ENCODE measurements at regions not wholly inside any gene's neighbourhood (a gene's known extent, or its start where the extent isn't known, plus 50 kb on each side); places are given as distances from the start of the nearest gene placed in this dataset.

GRCh38 chr16:17529982-17530760 lies 59.4 kb upstream of the XYLT1 start:
- peak in 1 of 2 experiments; percentile 2 for DNase-seq

- no peak for DNase-seq
Measured at GRCh38 chr16:17526956-17527937, 56.5 kb upstream of the XYLT1 start.

GRCh38 chr16:17524656-17525055 lies 53.9 kb upstream of the XYLT1 start:
- no peak for DNase-seq

GRCh38 chr16:17520561-17520960 lies 49.8 kb upstream of the XYLT1 start:
- DNase-seq = no peak

All from activated CD4-positive, alpha-beta T cell treated with anti-CD3 and anti-CD28 coated beads, Interleukin-2, amount 50 U/mL, for 4 hours (primary cell).